OCI-LY1 (cell line): ENCODE measurements at regions not wholly inside any gene's neighbourhood (a gene's known extent, or its start where the extent isn't known, plus 50 kb on each side); places are given as distances from the start of the nearest gene placed in this dataset.

Experiments used
- EZH2 ChIP-seq: fragments of 200-600 bp; sonication (generic), shearing (Covaris generic); IDR thresholded peaks from 2 replicates; pipeline ENCODE4 v1.8.0; 2017; ENCODE audit warnings: borderline replicate concordance, mixed run types, mild to moderate bottlenecking, antibody characterized with exemption, low read length, moderate library complexity, mixed read lengths
- TF ChIP-seq, protein P1 (sequence below): fragments of 200-600 bp; sonication (generic), shearing (Covaris generic); IDR thresholded peaks from 2 replicates; pipeline ENCODE4 v1.5.1; 2017; ENCODE audit warnings: mild to moderate bottlenecking, antibody characterized with exemption, low read length, moderate library complexity, mixed read lengths

GRCh38 chr14:98458702-98459101 lies 813.3 kb downstream of the BCL11B start:
- TF ChIP-seq, protein P1, sequence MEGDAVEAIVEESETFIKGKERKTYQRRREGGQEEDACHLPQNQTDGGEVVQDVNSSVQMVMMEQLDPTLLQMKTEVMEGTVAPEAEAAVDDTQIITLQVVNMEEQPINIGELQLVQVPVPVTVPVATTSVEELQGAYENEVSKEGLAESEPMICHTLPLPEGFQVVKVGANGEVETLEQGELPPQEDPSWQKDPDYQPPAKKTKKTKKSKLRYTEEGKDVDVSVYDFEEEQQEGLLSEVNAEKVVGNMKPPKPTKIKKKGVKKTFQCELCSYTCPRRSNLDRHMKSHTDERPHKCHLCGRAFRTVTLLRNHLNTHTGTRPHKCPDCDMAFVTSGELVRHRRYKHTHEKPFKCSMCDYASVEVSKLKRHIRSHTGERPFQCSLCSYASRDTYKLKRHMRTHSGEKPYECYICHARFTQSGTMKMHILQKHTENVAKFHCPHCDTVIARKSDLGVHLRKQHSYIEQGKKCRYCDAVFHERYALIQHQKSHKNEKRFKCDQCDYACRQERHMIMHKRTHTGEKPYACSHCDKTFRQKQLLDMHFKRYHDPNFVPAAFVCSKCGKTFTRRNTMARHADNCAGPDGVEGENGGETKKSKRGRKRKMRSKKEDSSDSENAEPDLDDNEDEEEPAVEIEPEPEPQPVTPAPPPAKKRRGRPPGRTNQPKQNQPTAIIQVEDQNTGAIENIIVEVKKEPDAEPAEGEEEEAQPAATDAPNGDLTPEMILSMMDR: no peak
- TF ChIP-seq EZH2: no peak
